ENCODE measurements at regions not wholly inside any gene's neighbourhood (a gene's known extent, or its start where the extent isn't known, plus 50 kb on each side); places are given as distances from the start of the nearest gene placed in this dataset.
"Not testable (repeated sequence)": the region's sequence is repeated elsewhere in the genome, so short reads cannot be mapped to it uniquely, and the experiment has no call there.

GRCh38 chr13:78540058-78540457 is 63.3 kb downstream of the POU4F1 start:
- DNase-seq (ENCODE audit: low spot score) = no peak

GRCh38 chr13:78526044-78526443 is 77.3 kb downstream of the POU4F1 start:
- DNase-seq (ENCODE audit: low spot score) = not testable (repeated sequence)

GRCh38 chr13:78524936-78525335 is 78.4 kb downstream of the POU4F1 start:
- no peak for DNase-seq (ENCODE audit: low spot score)

- DNase-seq (ENCODE audit: low spot score) = no peak
Observed at GRCh38 chr13:78521091-78521490, 82.3 kb downstream of the POU4F1 start.

GRCh38 chr13:78520425-78520824 is 82.9 kb downstream of the POU4F1 start:
- DNase-seq (ENCODE audit: low spot score) = no peak

- not testable (repeated sequence) for DNase-seq (ENCODE audit: low spot score)
Observed at GRCh38 chr13:78518482-78518881, 84.9 kb downstream of the POU4F1 start.

- DNase-seq (ENCODE audit: low spot score) = no peak
Observed at GRCh38 chr13:78499802-78500201, 103.5 kb downstream of the POU4F1 start.

GRCh38 chr13:78497702-78498355 is 105.5 kb downstream of the POU4F1 start:
- DNase-seq (ENCODE audit: low spot score) = no peak

GRCh38 chr13:78491978-78492377 is 111.4 kb downstream of the POU4F1 start:
- DNase-seq (ENCODE audit: low spot score) = no peak

- not testable (repeated sequence) for DNase-seq (ENCODE audit: low spot score)
Observed at GRCh38 chr13:78490225-78490624, 113.1 kb downstream of the POU4F1 start.

GRCh38 chr13:78487707-78488106 is 115.6 kb downstream of the POU4F1 start:
- DNase-seq (ENCODE audit: low spot score) = no peak

GRCh38 chr13:78485803-78486202 is 117.5 kb downstream of the POU4F1 start:
- DNase-seq (ENCODE audit: low spot score) = no peak

GRCh38 chr13:78478183-78478582 is 125.2 kb downstream of the POU4F1 start:
- no peak for DNase-seq (ENCODE audit: low spot score)

- no peak for DNase-seq (ENCODE audit: low spot score)
Observed at GRCh38 chr13:78476910-78477309, 126.4 kb downstream of the POU4F1 start.

- no peak for DNase-seq (ENCODE audit: low spot score)
Observed at GRCh38 chr13:78468621-78469020, 134.7 kb downstream of the POU4F1 start.

- DNase-seq (ENCODE audit: low spot score) = no peak
Observed at GRCh38 chr13:78465250-78465649, 138.1 kb downstream of the POU4F1 start.

- DNase-seq (ENCODE audit: low spot score) = no peak
Observed at GRCh38 chr13:78460176-78460575, 143.2 kb downstream of the POU4F1 start.

GRCh38 chr13:78443839-78444238 is 159.5 kb downstream of the POU4F1 start:
- DNase-seq (ENCODE audit: low spot score) = no peak

- DNase-seq (ENCODE audit: low spot score) = no peak
Observed at GRCh38 chr13:78437781-78438180, 165.6 kb downstream of the POU4F1 start.

- no peak for DNase-seq (ENCODE audit: low spot score)
Observed at GRCh38 chr13:78436311-78436710, 167.0 kb downstream of the POU4F1 start.

GRCh38 chr13:78431328-78431727 is 172.0 kb downstream of the POU4F1 start:
- no peak for DNase-seq (ENCODE audit: low spot score)

- DNase-seq (ENCODE audit: low spot score) = no peak
Observed at GRCh38 chr13:78430811-78431210, 172.5 kb downstream of the POU4F1 start.

- DNase-seq (ENCODE audit: low spot score) = no peak
Observed at GRCh38 chr13:78430166-78430791, 173.1 kb downstream of the POU4F1 start.

GRCh38 chr13:78428646-78429045 is 174.7 kb downstream of the POU4F1 start:
- DNase-seq (ENCODE audit: low spot score) = no peak

Data from CD4-positive, alpha-beta T cell treated with Interleukin-6 at 100 ng/mL for 8 hours (primary cell).